NCI-H226 (cell line): ENCODE measurements at regions not wholly inside any gene's neighbourhood (a gene's known extent, or its start where the extent isn't known, plus 50 kb on each side); places are given as distances from the start of the nearest gene placed in this dataset.

Experiments used
- DNase-seq: peaks from one replicate; pipeline ENCODE4 v3.0.0-alpha.2; 2015

GRCh38 chrX:40303256-40304077 lies 205.7 kb upstream of the BCOR start:
- no peak for DNase-seq

GRCh38 chrX:40300286-40300890 lies 202.6 kb upstream of the BCOR start:
- no peak for DNase-seq

GRCh38 chrX:40299641-40300046 lies 201.9 kb upstream of the BCOR start:
- DNase-seq: no peak

- DNase-seq: no peak
Measured at GRCh38 chrX:40298572-40299479, 201.1 kb upstream of the BCOR start.

- no peak for DNase-seq
Measured at GRCh38 chrX:40298069-40298468, 200.3 kb upstream of the BCOR start.

- no peak for DNase-seq
Measured at GRCh38 chrX:40291553-40291952, 193.8 kb upstream of the BCOR start.

GRCh38 chrX:40290517-40290916 lies 192.8 kb upstream of the BCOR start:
- no peak for DNase-seq

- no peak for DNase-seq
Measured at GRCh38 chrX:40285876-40286275, 188.1 kb upstream of the BCOR start.

- no peak for DNase-seq
Measured at GRCh38 chrX:40284852-40285251, 187.1 kb upstream of the BCOR start.

- DNase-seq: no peak
Measured at GRCh38 chrX:40283981-40284380, 186.2 kb upstream of the BCOR start.

GRCh38 chrX:40282946-40283660 lies 185.3 kb upstream of the BCOR start:
- DNase-seq: no peak

GRCh38 chrX:40282348-40282747 lies 184.6 kb upstream of the BCOR start:
- no peak for DNase-seq

- DNase-seq: no peak
Measured at GRCh38 chrX:40281336-40282005, 183.7 kb upstream of the BCOR start.

GRCh38 chrX:40279762-40280161 lies 182.0 kb upstream of the BCOR start:
- no peak for DNase-seq

GRCh38 chrX:40279091-40279430 lies 181.3 kb upstream of the BCOR start:
- no peak for DNase-seq

GRCh38 chrX:40278340-40279090 lies 180.8 kb upstream of the BCOR start:
- DNase-seq: no peak

- DNase-seq: no peak
Measured at GRCh38 chrX:40277672-40278071, 179.9 kb upstream of the BCOR start.

GRCh38 chrX:40273356-40274050 lies 175.7 kb upstream of the BCOR start:
- DNase-seq: no peak

- DNase-seq: no peak
Measured at GRCh38 chrX:40272776-40273175, 175.0 kb upstream of the BCOR start.

- DNase-seq: peak; percentile 73
Measured at GRCh38 chrX:40272141-40272540, 174.4 kb upstream of the BCOR start.

- DNase-seq: no peak
Measured at GRCh38 chrX:40268188-40268520, 170.4 kb upstream of the BCOR start.
